ENCODE measurements at regions not wholly inside any gene's neighbourhood (a gene's known extent, or its start where the extent isn't known, plus 50 kb on each side); places are given as distances from the start of the nearest gene placed in this dataset.

- no peak for TF ChIP-seq CTCF (IDR thresholded peaks at IDR 0.05)
- no peak for TF ChIP-seq POLR2A (IDR thresholded peaks at IDR 0.05)
Observed at GRCh38 chr15:38662805-38663204, 98.2 kb upstream of the RASGRP1 start.

Measured in lower leg skin (tissue), 3 donors.